HG03520 (cell line): ENCODE measurements at regions not wholly inside any gene's neighbourhood (a gene's known extent, or its start where the extent isn't known, plus 50 kb on each side); places are given as distances from the start of the nearest gene placed in this dataset.

ENCODE experiments used
- ATAC-seq: cut with Tn5 transposase; IDR thresholded peaks from one replicate; pipeline ENCODE4 v1.9.1; 2021; ENCODE audit warnings: mild to moderate bottlenecking, moderate library complexity; ENCODE audit not compliant: unreplicated experiment

GRCh38 chr11:19379465-19379864, 138.7 kb upstream of the E2F8 start:
- no peak for ATAC-seq

GRCh38 chr11:19378814-19379213, 138.1 kb upstream of the E2F8 start:
- ATAC-seq: no peak

- no peak for ATAC-seq
Observed at GRCh38 chr11:19377881-19378280, 137.1 kb upstream of the E2F8 start.

- no peak for ATAC-seq
Observed at GRCh38 chr11:19375440-19375839, 134.7 kb upstream of the E2F8 start.

GRCh38 chr11:19374151-19374569, 133.4 kb upstream of the E2F8 start:
- no peak for ATAC-seq

- no peak for ATAC-seq
Observed at GRCh38 chr11:19372381-19372780, 131.6 kb upstream of the E2F8 start.

GRCh38 chr11:19370100-19370861, 129.5 kb upstream of the E2F8 start:
- ATAC-seq: no peak

GRCh38 chr11:19368726-19369375, 128.1 kb upstream of the E2F8 start:
- no peak for ATAC-seq

- no peak for ATAC-seq
Observed at GRCh38 chr11:19366992-19367709, 126.4 kb upstream of the E2F8 start.

- ATAC-seq: no peak
Observed at GRCh38 chr11:19365743-19366410, 125.1 kb upstream of the E2F8 start.

GRCh38 chr11:19359221-19360000, 118.7 kb upstream of the E2F8 start:
- ATAC-seq: no peak

- no peak for ATAC-seq
Observed at GRCh38 chr11:19357943-19358342, 117.2 kb upstream of the E2F8 start.

GRCh38 chr11:19355601-19356000, 114.9 kb upstream of the E2F8 start:
- ATAC-seq: no peak

- ATAC-seq: no peak
Observed at GRCh38 chr11:19353287-19353850, 112.6 kb upstream of the E2F8 start.

GRCh38 chr11:19352771-19353160, 112.0 kb upstream of the E2F8 start:
- no peak for ATAC-seq

GRCh38 chr11:19352072-19352770, 111.5 kb upstream of the E2F8 start:
- no peak for ATAC-seq

- no peak for ATAC-seq
Observed at GRCh38 chr11:19351426-19351825, 110.7 kb upstream of the E2F8 start.

- ATAC-seq: no peak
Observed at GRCh38 chr11:19350160-19350559, 109.4 kb upstream of the E2F8 start.

- no peak for ATAC-seq
Observed at GRCh38 chr11:19349340-19350025, 108.7 kb upstream of the E2F8 start.
